Breast epithelium (tissue), 3 donors: ENCODE measurements at regions not wholly inside any gene's neighbourhood (a gene's known extent, or its start where the extent isn't known, plus 50 kb on each side); places are given as distances from the start of the nearest gene placed in this dataset.

Experiments
- POLR2A ChIP-seq: fragments of 450-650 bp; IDR thresholded peaks from one replicate; pipeline ENCODE4 v1.6.1; 2016; ENCODE audit warnings: antibody characterized with exemption, mild to moderate bottlenecking, moderate library complexity
- POLR2AphosphoS5 ChIP-seq, 3 donors: sonication (generic); formaldehyde crosslinking; IDR thresholded peaks; one replicate each; pipeline ENCODE4 v1.6.1; 2017; ENCODE audit warnings: antibody characterized with exemption in 3 of 3

DNA sequence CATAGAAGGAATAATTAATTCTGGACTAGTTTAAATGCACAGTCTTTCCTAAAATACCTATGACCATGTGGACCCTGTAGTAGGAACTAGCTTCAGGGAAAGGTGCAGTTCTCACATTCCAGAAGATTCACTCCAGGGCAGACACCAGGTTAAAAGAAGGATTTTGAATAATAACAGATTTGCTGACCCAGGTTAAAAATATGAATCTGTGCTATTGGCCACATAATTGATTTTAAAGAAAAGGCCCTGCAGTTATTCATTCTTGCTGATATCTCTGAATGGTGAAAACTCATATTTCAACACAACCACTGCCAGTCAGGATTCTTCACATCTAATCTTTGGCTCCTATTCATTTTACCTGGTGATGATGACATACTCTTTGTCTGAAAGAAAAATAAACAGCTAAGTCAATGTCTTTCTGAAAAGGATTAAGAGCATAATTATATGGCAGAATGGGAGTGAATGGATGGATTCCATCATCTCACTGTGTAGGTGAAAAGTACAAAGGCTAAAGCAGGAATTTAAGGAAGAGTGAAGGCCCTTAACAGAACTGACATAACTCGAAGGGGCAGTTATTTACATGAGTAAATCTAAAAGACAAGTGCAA is 432.8 kb downstream of the PDGFC start:
- no peak for TF ChIP-seq POLR2AphosphoS5 (IDR thresholded peaks at IDR 0.05)
- no peak for TF ChIP-seq POLR2A
